H1 (cell line): ENCODE measurements at regions not wholly inside any gene's neighbourhood (a gene's known extent, or its start where the extent isn't known, plus 50 kb on each side); places are given as distances from the start of the nearest gene placed in this dataset.

Experiments used
- BACH1 ChIP-seq: IDR thresholded peaks from 2 replicates; pipeline ENCODE4 v1.6.1; 2012; ENCODE audit warnings: low read length, improper control_type of control experiment
- CTCF ChIP-seq, 3 experiments: IDR thresholded peaks; 1 replicate in 2 of 3; 2 replicates in 1 of 3; pipeline versions ENCODE4 v1.5.1 to v1.6.1; 2011; ENCODE audit warnings: low read length in 3 of 3, mild to moderate bottlenecking in 3 of 3, inconsistent platforms in 2 of 3, low read depth in 1 of 3, moderate library complexity in 1 of 3; ENCODE audit not compliant: insufficient read depth in 1 of 3; ENCODE audit errors: control extremely low read depth in 1 of 3
- EP300 ChIP-seq, 2 experiments: IDR thresholded peaks; 1 replicate in 1 of 2; 2 replicates in 1 of 2; pipeline ENCODE4 v1.6.1; 2011 to 2012; ENCODE audit warnings: low read depth in 2 of 2, low read length in 2 of 2, mild to moderate bottlenecking in 2 of 2, borderline replicate concordance in 1 of 2, inconsistent platforms in 1 of 2, moderate library complexity in 1 of 2
- EZH2 ChIP-seq: fragments of 200-600 bp; sonication (generic); IDR thresholded peaks from 2 replicates; pipeline ENCODE4 v1.7.1; 2012; ENCODE audit warnings: low read depth, mild to moderate bottlenecking, moderate library complexity, low read length, inconsistent platforms; ENCODE audit not compliant: severe bottlenecking
- HDAC2 ChIP-seq, 2 experiments: fragments of 300-600 bp in 1 of 2; sonication (generic) in 1 of 2; IDR thresholded peaks; 2 replicates each; pipeline ENCODE4 v1.6.1; 2011 to 2012; ENCODE audit warnings: low read depth in 2 of 2, low read length in 2 of 2, mild to moderate bottlenecking in 2 of 2, moderate library complexity in 2 of 2, borderline replicate concordance in 1 of 2, inconsistent platforms in 1 of 2
- POLR2A ChIP-seq, 2 experiments: IDR thresholded peaks; 1 replicate in 1 of 2; 2 replicates in 1 of 2; pipeline ENCODE4 v1.6.1; 2011; ENCODE audit warnings: low read depth in 2 of 2, low read length in 2 of 2, mild to moderate bottlenecking in 2 of 2; ENCODE audit errors: control extremely low read depth in 1 of 2

GRCh38 chr4:7128644-7129043 lies 60.8 kb upstream of the GRPEL1 start:
- TF ChIP-seq BACH1 (no peak), EP300 (IDR thresholded peaks at IDR 0.05; ENCODE audit: borderline replicate concordance in 1 of 2, low read depth in 2 of 2, low read length in 2 of 2) (no peak), CTCF (IDR thresholded peaks at IDR 0.05; ENCODE audit: control extremely low read depth in 1 of 3, insufficient read depth in 1 of 3, low read depth in 1 of 3, low read length in 3 of 3) (no peak), POLR2A (IDR thresholded peaks at IDR 0.05; ENCODE audit: control extremely low read depth in 1 of 2, low read depth in 2 of 2, low read length in 2 of 2) (no peak), HDAC2 (IDR thresholded peaks at IDR 0.05; ENCODE audit: borderline replicate concordance in 1 of 2, low read depth in 2 of 2, low read length in 2 of 2) (no peak), EZH2 (no peak)
